Lower lobe of right lung (tissue), 2 donors: ENCODE measurements at regions not wholly inside any gene's neighbourhood (a gene's known extent, or its start where the extent isn't known, plus 50 kb on each side); places are given as distances from the start of the nearest gene placed in this dataset.

ENCODE experiments used
- ATAC-seq, 2 donors: fragments of 200-7000 bp; cut with Tn5 transposase; one replicate each; pipeline ENCODE4 v1.9.1; 2020 to 2022; ENCODE audit warnings: mild to moderate bottlenecking in 2 of 2, moderate library complexity in 2 of 2
- DNase-seq: peaks from one replicate; pipeline ENCODE4 v3.0.0-alpha.2; 2020
- H3K27ac ChIP-seq: fragments of 200-600 bp; one replicate; pipeline ENCODE4 v1.8.0; 2022
- H3K27me3 ChIP-seq: fragments of 200-600 bp; one replicate; pipeline ENCODE4 v1.8.0; 2022; ENCODE audit warnings: low read depth
- H3K36me3 ChIP-seq: fragments of 200-600 bp; one replicate; pipeline ENCODE4 v1.8.0; 2022; ENCODE audit warnings: mild to moderate bottlenecking
- H3K4me1 ChIP-seq: fragments of 200-600 bp; one replicate; pipeline ENCODE4 v1.8.0; 2022
- H3K4me3 ChIP-seq: fragments of 200-600 bp; one replicate; pipeline ENCODE4 v1.8.0; 2022; ENCODE audit warnings: mild to moderate bottlenecking
- H3K9me3 ChIP-seq: fragments of 200-600 bp; one replicate; pipeline ENCODE4 v1.8.0; 2022
- intact Hi-C: fragments of 100-400 bp; cut with DNase I; formaldehyde crosslinking; loops from one replicate; pipeline ENCODE4 v1.11.0; 2022
- TF ChIP-seq, protein P1 (sequence below): fragments of 200-600 bp; IDR thresholded peaks from one replicate; pipeline ENCODE4 v1.8.0; 2022; ENCODE audit warnings: antibody characterized with exemption, mild to moderate bottlenecking
- donor health status: DM: no; HTN: yes; CAD: no; lungs with severe emphysema.

DNA sequence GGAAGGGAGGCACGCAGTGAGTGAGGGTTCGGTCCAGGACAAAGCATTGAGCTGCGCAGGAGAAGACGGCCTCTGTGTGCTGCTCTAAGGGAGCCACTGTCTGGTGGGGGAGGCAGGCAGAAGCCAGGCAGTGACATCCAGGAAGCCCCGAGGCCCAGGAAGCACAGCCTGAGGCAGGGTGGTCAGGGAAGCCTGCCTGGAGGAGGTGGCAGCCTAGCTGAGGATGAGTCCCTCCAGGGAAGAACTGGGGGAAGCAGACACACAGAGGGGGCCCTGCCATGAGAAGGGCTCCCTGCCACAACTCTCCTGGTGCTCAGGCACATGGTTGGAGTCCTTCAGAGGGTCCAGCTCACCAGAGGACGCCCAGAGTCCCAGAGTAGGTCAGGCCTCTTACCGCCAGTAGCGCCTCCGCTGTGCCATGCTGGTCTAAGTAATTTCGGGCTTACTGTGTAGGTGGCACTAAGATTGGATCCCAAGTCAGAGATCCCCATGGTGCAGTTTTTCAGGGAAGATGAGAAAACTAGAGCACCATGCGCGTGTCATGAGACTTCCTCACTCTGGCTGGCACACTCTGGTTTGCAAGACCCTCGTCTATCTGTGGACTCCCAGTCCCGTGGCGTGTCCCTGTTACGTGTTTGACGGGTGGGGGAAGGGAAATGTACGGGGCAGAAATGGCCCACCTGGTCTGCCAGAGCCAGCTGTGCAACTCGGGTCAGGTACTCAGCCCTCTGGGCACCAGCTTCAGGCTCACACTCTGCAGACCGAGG is 887.2 kb downstream of the BRD1 start:
- DNase-seq (no peak), ATAC-seq (no peak)
- no peaks in the 10 kb centered on the region for H3K4me1 ChIP-seq
- intact Hi-C loops: no loop called here
- peaks cover 5% of the 10 kb centered on the region for H3K9me3 ChIP-seq
- H3K27ac ChIP-seq: no peak overlapping the region
- TF ChIP-seq, protein P1, sequence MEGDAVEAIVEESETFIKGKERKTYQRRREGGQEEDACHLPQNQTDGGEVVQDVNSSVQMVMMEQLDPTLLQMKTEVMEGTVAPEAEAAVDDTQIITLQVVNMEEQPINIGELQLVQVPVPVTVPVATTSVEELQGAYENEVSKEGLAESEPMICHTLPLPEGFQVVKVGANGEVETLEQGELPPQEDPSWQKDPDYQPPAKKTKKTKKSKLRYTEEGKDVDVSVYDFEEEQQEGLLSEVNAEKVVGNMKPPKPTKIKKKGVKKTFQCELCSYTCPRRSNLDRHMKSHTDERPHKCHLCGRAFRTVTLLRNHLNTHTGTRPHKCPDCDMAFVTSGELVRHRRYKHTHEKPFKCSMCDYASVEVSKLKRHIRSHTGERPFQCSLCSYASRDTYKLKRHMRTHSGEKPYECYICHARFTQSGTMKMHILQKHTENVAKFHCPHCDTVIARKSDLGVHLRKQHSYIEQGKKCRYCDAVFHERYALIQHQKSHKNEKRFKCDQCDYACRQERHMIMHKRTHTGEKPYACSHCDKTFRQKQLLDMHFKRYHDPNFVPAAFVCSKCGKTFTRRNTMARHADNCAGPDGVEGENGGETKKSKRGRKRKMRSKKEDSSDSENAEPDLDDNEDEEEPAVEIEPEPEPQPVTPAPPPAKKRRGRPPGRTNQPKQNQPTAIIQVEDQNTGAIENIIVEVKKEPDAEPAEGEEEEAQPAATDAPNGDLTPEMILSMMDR: no peak
- no peaks in the 10 kb centered on the region for H3K36me3 ChIP-seq
- no peaks in the 10 kb centered on the region for H3K27me3 ChIP-seq
- H3K4me3 ChIP-seq: no peak overlapping the region

DNA sequence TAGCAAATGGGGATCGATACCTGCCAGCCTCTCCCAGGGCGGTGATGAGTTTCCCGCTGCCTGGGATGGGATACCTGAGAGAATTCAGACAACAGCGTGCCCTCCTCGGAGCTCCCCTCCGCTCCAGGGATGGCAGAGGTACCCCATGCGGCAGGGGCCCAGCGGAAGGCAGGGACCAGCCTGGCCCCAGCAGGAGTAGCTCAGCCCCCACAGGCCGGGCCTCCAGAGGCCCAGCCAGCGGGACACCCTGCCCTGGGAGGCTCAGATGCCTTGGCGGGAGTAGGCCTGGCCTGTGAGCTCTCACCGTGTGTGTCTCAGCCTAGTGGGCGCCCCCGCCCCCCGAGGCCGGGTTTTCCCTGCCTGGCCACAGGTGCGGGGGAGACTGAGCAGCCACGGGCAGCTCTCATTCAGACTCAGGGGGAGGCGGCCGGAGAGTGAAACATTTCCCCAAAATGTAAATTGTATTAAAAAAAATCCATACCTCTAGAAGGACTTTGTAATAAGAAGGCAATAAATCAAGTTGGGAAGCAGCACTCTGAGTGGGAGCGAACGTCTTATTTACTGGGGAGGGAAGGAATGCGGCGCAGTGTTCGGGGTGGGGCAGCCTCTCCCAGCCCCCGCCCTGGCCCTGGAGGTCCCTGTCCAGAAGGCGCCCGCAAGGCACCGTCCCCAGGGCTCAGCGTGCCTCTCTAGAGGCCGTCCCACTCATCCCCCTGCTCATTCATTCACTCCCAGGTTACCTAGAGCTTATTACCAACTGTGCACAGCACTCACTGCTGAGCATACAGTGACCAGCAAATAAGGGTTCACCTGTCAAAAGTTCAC is 888.0 kb downstream of the BRD1 start:
- TF ChIP-seq, protein P1: no peak
- Histone ChIP-seq H3K36me3 (no peaks in the 10 kb centered on the region), H3K27me3 (peaks cover 3% of the 10 kb centered on the region), H3K4me3 (no peak overlapping the region), H3K27ac (no peak overlapping the region), H3K4me1 (no peaks in the 10 kb centered on the region), H3K9me3 (peaks cover 7% of the 10 kb centered on the region)
- ATAC-seq (no peak), DNase-seq (no peak)
- intact Hi-C loops: no loop called here

DNA sequence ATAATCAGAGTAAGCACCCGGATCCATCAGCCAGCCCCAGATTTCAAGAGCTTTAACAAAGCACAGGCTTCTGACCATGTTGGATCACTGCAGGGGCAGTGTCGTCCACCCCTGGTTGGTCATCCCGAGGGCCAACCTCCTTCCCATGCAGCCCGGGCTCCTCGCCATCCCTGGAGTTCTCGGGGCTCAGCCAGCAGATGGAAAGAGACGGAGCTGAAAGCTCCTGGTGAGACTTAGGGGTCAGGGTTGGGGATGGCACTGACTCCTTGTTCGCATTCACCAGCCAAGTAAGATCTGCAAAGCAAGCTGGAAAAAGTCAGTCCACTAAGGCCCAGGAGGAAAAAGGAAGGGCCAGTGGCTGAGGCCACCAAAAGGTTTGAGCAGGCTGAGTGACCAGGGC is 888.9 kb downstream of the BRD1 start:
- no peak overlapping the region for H3K27ac ChIP-seq
- intact Hi-C loops: no loop called here
- no peak for DNase-seq

DNA sequence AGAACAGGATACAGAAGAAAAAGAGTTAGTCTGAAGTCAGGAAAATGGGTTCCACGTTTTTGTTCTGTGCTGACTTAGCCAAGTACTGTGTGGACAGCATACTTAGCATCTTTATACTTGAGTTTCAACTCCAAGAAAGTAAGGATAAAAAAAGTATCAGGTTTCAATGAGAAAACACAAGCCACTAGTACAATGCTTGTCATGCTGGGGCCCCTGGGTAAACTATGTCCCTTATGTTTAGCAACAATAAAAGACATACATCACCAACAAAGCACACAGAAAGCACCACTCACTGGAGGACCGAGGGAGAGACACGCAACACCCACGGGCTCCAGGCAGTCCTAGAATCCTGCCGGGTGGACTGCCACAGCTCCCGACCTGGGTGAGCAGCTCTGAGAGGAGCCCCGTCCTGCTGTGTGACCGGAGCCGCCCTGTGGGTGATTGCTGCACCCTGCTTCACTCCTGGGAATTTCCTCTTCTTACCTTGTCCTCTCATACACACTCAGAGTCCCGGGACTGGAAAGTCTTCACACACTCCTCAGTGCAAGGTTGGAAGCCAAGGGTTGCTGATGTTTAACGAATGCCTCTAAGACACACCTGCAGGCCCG is 890.5 kb downstream of the BRD1 start:
- peak in 1 of 2 donors; percentile 29 for ATAC-seq
- DNase-seq: no peak
- Histone ChIP-seq H3K4me1 (no peaks in the 10 kb centered on the region), H3K27ac (no peak overlapping the region), H3K4me3 (no peak overlapping the region), H3K27me3 (peaks cover 3% of the 10 kb centered on the region), H3K9me3 (peaks cover 13% of the 10 kb centered on the region), H3K36me3 (no peaks in the 10 kb centered on the region)
- TF ChIP-seq, protein P1: no peak
- intact Hi-C loops: no loop called here

More for the DNA sequence above, 888.9 kb downstream of the BRD1 start:
- H3K36me3 ChIP-seq: no peaks in the 10 kb centered on the region
- H3K27me3 ChIP-seq: peaks cover 3% of the 10 kb centered on the region
- peaks cover 13% of the 10 kb centered on the region for H3K9me3 ChIP-seq
- H3K4me1 ChIP-seq: no peaks in the 10 kb centered on the region
- TF ChIP-seq, protein P1: no peak
- ATAC-seq: no peak
- no peak overlapping the region for H3K4me3 ChIP-seq

DNA sequence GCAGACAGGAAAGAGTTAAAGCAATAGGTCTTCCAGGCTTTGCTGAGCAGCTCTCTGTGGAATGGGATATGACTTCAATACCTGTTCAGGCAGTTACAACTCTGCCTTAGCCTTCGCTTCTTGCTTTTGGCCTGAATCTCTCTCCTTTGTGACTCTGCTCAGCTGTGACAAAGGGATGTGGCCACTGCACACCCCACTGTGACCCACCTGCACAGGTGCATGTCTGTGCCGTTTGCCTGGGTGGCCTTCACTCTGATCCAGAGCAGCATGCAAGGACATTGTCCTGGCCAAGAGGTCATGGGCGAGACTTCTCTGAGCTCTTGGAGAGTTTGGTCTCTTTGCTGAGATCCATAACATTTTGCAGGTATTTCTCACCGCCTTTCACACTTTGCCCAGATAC is 891.3 kb downstream of the BRD1 start:
- no peak overlapping the region for H3K4me3 ChIP-seq
- H3K9me3 ChIP-seq: peaks cover 13% of the 10 kb centered on the region
- H3K36me3 ChIP-seq: no peaks in the 10 kb centered on the region
- intact Hi-C loops: no loop called here
- ATAC-seq (no peak), DNase-seq (no peak)
- H3K27me3 ChIP-seq: peaks cover 3% of the 10 kb centered on the region
- TF ChIP-seq, protein P1: no peak
- no peaks in the 10 kb centered on the region for H3K4me1 ChIP-seq
- H3K27ac ChIP-seq: no peak overlapping the region
